ENCODE measurements at regions not wholly inside any gene's neighbourhood (a gene's known extent, or its start where the extent isn't known, plus 50 kb on each side); places are given as distances from the start of the nearest gene placed in this dataset.

DNA sequence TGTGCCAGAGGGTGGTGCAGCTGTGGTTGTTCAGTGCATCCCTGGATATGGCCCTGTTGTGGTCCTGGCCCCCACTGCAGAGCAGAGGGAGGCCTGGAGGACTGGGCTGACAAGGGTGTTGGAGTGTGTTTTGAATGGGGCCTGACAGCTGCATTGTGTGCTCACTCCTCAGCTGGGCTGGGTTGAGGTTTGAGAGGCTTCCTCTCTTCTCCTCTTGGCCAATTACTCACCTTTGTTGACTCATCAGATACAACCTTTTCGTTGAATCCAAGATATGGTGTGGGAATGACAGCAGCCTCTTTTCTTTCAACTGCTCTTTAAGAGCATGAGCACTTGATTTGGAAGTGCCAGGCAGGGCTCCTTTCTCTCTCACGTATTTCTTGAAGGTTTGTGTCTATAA lies 228.5 kb upstream of the COBL start:
- BruUV-seq (replicated peaks), result no TSS peak

More for the DNA sequence above, 228.5 kb upstream of the COBL start:
- no peak overlapping the region for H4K5ac ChIP-seq (ENCODE audit: low read depth, low read length)
- no peaks in the 10 kb centered on the region for H3K79me1 ChIP-seq (ENCODE audit: low read depth in 1 of 2, low read length in 2 of 2)
- H3K23ac ChIP-seq (ENCODE audit: low read depth, low read length), result no peak overlapping the region
- no peak overlapping the region for H3K4me3 ChIP-seq (ENCODE audit: insufficient read depth, low read depth, low read length)
- in situ Hi-C loops (cut with MboI; ENCODE audit: low sequenced_read_pairs) (no loop called here), intact Hi-C loops (cut with micrococcal nuclease) (no loop called here), dilution Hi-C loops (cut with HindIII; ENCODE audit: low sequenced_read_pairs, unreplicated experiment) (no loop called here)
- POLR2A ChIA-PET (ENCODE audit: unreplicated experiment), result no interaction called here
- no peaks in the 10 kb centered on the region for H3K4me1 ChIP-seq (ENCODE audit: control insufficient read depth, insufficient read depth, low read length)
- no peaks in the 10 kb centered on the region for H3K9me1 ChIP-seq (ENCODE audit: insufficient read depth, low read length)
- WGBS, 2 experiments (ENCODE audit: extremely low coverage in 2 of 2, insufficient read length in 1 of 2), result no CpG with 5 or more reads among the region's 2 CpGs
- H3K36me3 ChIP-seq (ENCODE audit: control insufficient read depth, insufficient read depth, low read length), result no peaks in the 10 kb centered on the region
- ATAC-seq (ENCODE audit: low read depth) (no peak), DNase-seq (no peak)
- H4K8ac ChIP-seq (ENCODE audit: low read depth in 2 of 2, low read length in 2 of 2), result no peak overlapping the region
- H2AK9ac ChIP-seq (replicated peaks; ENCODE audit: low read depth, low read length, poor library complexity), result no peak overlapping the region
- H2BK5ac ChIP-seq (ENCODE audit: low read depth, low read length, poor library complexity, severe bottlenecking), result no peak overlapping the region
- no peak overlapping the region for H4K91ac ChIP-seq (ENCODE audit: insufficient read depth, low read depth, low read length)
- TF ChIP-seq, protein P1, sequence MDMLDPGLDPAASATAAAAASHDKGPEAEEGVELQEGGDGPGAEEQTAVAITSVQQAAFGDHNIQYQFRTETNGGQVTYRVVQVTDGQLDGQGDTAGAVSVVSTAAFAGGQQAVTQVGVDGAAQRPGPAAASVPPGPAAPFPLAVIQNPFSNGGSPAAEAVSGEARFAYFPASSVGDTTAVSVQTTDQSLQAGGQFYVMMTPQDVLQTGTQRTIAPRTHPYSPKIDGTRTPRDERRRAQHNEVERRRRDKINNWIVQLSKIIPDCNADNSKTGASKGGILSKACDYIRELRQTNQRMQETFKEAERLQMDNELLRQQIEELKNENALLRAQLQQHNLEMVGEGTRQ (IDR thresholded peaks at IDR 0.05; ENCODE audit: low read depth, low read length), result no peak
- no peak for TF ChIP-seq NFE2L2 (IDR thresholded peaks at IDR 0.05; ENCODE audit: low read depth, low read length)
- no peak for TF ChIP-seq CHD1 (IDR thresholded peaks at IDR 0.05; ENCODE audit: low read depth, low read length)
- no peak for TF ChIP-seq POLR2A (IDR thresholded peaks at IDR 0.05; ENCODE audit: low read depth, low read length)
- no peak for TF ChIP-seq MAFK (IDR thresholded peaks at IDR 0.05; ENCODE audit: low read depth, low read length)
- no peak for TF ChIP-seq MAZ (IDR thresholded peaks at IDR 0.05; ENCODE audit: borderline replicate concordance, low read depth, low read length)
- no peak for TF ChIP-seq BHLHE40 (IDR thresholded peaks at IDR 0.05; ENCODE audit: low read depth, low read length)
- no peak for TF ChIP-seq RFX5 (IDR thresholded peaks at IDR 0.05; ENCODE audit: low read depth, low read length)
- TF ChIP-seq RCOR1 (IDR thresholded peaks at IDR 0.05; ENCODE audit: insufficient replicate concordance, low read length), result no peak
- no peak for TF ChIP-seq MXI1 (IDR thresholded peaks at IDR 0.05; ENCODE audit: borderline replicate concordance, low read depth, low read length)
- TF ChIP-seq RAD21 (IDR thresholded peaks at IDR 0.05; ENCODE audit: low read length), result no peak
- TF ChIP-seq FOS (IDR thresholded peaks at IDR 0.05; ENCODE audit: low read depth, low read length), result no peak
- no peak for TF ChIP-seq CEBPB (IDR thresholded peaks at IDR 0.05; ENCODE audit: low read depth, low read length)
- TF ChIP-seq SMC3 (IDR thresholded peaks at IDR 0.05; ENCODE audit: low read depth, low read length), result no peak
- no peak overlapping the region for H2BK20ac ChIP-seq (ENCODE audit: low read depth, low read length)
- H3K9ac ChIP-seq (ENCODE audit: low read depth, low read length), result no peak overlapping the region
- no peak overlapping the region for H2AK5ac ChIP-seq (ENCODE audit: low read depth, low read length)
- peaks cover 12% of the 10 kb centered on the region for H3K9me3 ChIP-seq (ENCODE audit: control insufficient read depth, insufficient read depth, low read length)
- no peaks in the 10 kb centered on the region for H4K20me1 ChIP-seq (ENCODE audit: insufficient read depth, low read length)
- H3K27ac ChIP-seq (ENCODE audit: insufficient read depth, low read length), result no peak overlapping the region
- H2BK120ac ChIP-seq (ENCODE audit: low read depth, low read length), result no peak overlapping the region
- no peak overlapping the region for H3K14ac ChIP-seq (replicated peaks; ENCODE audit: low read depth, low read length)
- no peak overlapping the region for H3K18ac ChIP-seq (ENCODE audit: low read depth, low read length)
- no peak overlapping the region for H3K4ac ChIP-seq (ENCODE audit: low read depth, low read length)
- CTCF ChIA-PET, result no interaction called here
- no peaks in the 10 kb centered on the region for H3K27me3 ChIP-seq (ENCODE audit: control insufficient read depth, insufficient read depth, low read length)
- no peak overlapping the region for H3K4me2 ChIP-seq (ENCODE audit: low read depth, low read length)
- no peak overlapping the region for H2BK15ac ChIP-seq (ENCODE audit: low read depth, low read length)
- H3K56ac ChIP-seq (ENCODE audit: extremely low read depth, insufficient read depth, low read length), result no peak overlapping the region
- no peak overlapping the region for H2AFZ ChIP-seq (replicated peaks; ENCODE audit: low read length, poor library complexity)
